Upper lobe of left lung (tissue), 6 donors: ENCODE measurements at regions not wholly inside any gene's neighbourhood (a gene's known extent, or its start where the extent isn't known, plus 50 kb on each side); places are given as distances from the start of the nearest gene placed in this dataset.

ENCODE experiments used
- ATAC-seq, 2 donors: fragments of 200-7000 bp; cut with Tn5 transposase; one replicate each; pipeline ENCODE4 v1.9.1; 2022; ENCODE audit warnings: mild to moderate bottlenecking in 2 of 2, moderate library complexity in 2 of 2; ENCODE audit not compliant: low FRiP score in 2 of 2
- DNase-seq, 2 donors: peaks; one replicate each; pipeline ENCODE4 v3.0.0-alpha.2; 2019 to 2020
- H3K27ac ChIP-seq, 4 donors: fragments of 200-600 bp; sonication (generic); one replicate each; pipeline ENCODE4 v1.5.1; 2016 to 2019
- H3K27me3 ChIP-seq, 4 donors: fragments of 200-600 bp; sonication (generic); one replicate each; pipeline ENCODE4 v1.5.1; 2017 to 2019
- H3K36me3 ChIP-seq, 4 donors: fragments of 200-600 bp; sonication (generic); one replicate each; pipeline ENCODE4 v1.5.1; 2016 to 2019
- H3K4me1 ChIP-seq, 4 donors: fragments of 200-600 bp; sonication (generic); one replicate each; pipeline ENCODE4 v1.5.1; 2018 to 2019
- H3K4me3 ChIP-seq, 4 donors: fragments of 200-600 bp; sonication (generic); one replicate each; pipeline ENCODE4 v1.5.1; 2017 to 2019; ENCODE audit warnings: mild to moderate bottlenecking in 2 of 4, moderate library complexity in 1 of 4
- H3K9me3 ChIP-seq, 4 donors: fragments of 200-600 bp; sonication (generic); one replicate each; pipeline ENCODE4 v1.5.1; 2018 to 2019
- CTCF ChIP-seq, 6 experiments: fragments of 450-650 bp in 4 of 6; fragments of 200-600 bp in 2 of 6; sonication (generic) in 2 of 6; IDR thresholded peaks; one replicate each; pipeline ENCODE4 v1.5.1; 2016 to 2019; ENCODE audit warnings: antibody characterized with exemption in 6 of 6
- EP300 ChIP-seq, 4 donors: sonication (generic); formaldehyde crosslinking; IDR thresholded peaks; one replicate each; pipeline ENCODE4 v1.5.1; 2017; ENCODE audit warnings: antibody characterized with exemption in 4 of 4, control low read depth in 2 of 4
- POLR2A ChIP-seq, 4 donors: fragments of 450-650 bp; IDR thresholded peaks; one replicate each; pipeline ENCODE4 v1.5.1; 2016 to 2017; ENCODE audit warnings: antibody characterized with exemption in 4 of 4, mild to moderate bottlenecking in 2 of 4
- POLR2AphosphoS5 ChIP-seq, 2 donors: sonication (generic); formaldehyde crosslinking; IDR thresholded peaks; one replicate each; pipeline ENCODE4 v1.5.1; 2017; ENCODE audit warnings: antibody characterized with exemption in 2 of 2
- WGBS, 2 donors: methylation state at CpG; one replicate each; pipeline ENCODE4 v1.1.5; 2017 to 2018; 5-methylcytosine and 5-hydroxymethylcytosine counted together
- donor health status: DM: no; HTN: no; CAD: no; lungs with moderate emphysema.
- donor health status: DM: no; HTN: yes; CAD: no; lungs with severe emphysema.

- H3K27me3 ChIP-seq, result no peaks in the 10 kb centered on the region
- peaks cover 0 to under 1% (median 0%) of the 10 kb centered on the region in 4 donors for H3K4me1 ChIP-seq
- TF ChIP-seq EP300 (IDR thresholded peaks at IDR 0.05) (no peak), CTCF (IDR thresholded peaks at IDR 0.05) (no peak), POLR2A (IDR thresholded peaks at IDR 0.05) (no peak), POLR2AphosphoS5 (IDR thresholded peaks at IDR 0.05) (no peak)
- H3K4me3 ChIP-seq, result no peak overlapping the region
- no peak for ATAC-seq
- no peak overlapping the region for H3K27ac ChIP-seq
- 63 to 68% methylated on average over 1 of the region's 1 CpG for WGBS, 2 donors
- H3K9me3 ChIP-seq, result no peaks in the 10 kb centered on the region
- DNase-seq, result no peak
- H3K36me3 ChIP-seq, result no peaks in the 10 kb centered on the region
These were observed 259.4 kb upstream of the CD180 start for GRCh38 chr5:67455970-67456369.

- no peaks in the 10 kb centered on the region for H3K27me3 ChIP-seq
- no peak for DNase-seq
- H3K4me3 ChIP-seq, result no peak overlapping the region
- no peak for ATAC-seq
- peaks cover 0 to 3% (median 0%) of the 10 kb centered on the region in 4 donors for H3K4me1 ChIP-seq
- no peaks in the 10 kb centered on the region for H3K9me3 ChIP-seq
- TF ChIP-seq POLR2AphosphoS5 (IDR thresholded peaks at IDR 0.05), result no peak
- no peak for TF ChIP-seq POLR2A (IDR thresholded peaks at IDR 0.05)
- no peak for TF ChIP-seq CTCF (IDR thresholded peaks at IDR 0.05)
- TF ChIP-seq EP300 (IDR thresholded peaks at IDR 0.05), result no peak
- 96 to 100% methylated on average over 1 of the region's 1 CpG for WGBS, 2 donors
- no peak overlapping the region for H3K27ac ChIP-seq
- no peaks in the 10 kb centered on the region for H3K36me3 ChIP-seq
These were observed 258.5 kb upstream of the CD180 start for GRCh38 chr5:67454957-67455561.

- Histone ChIP-seq H3K4me3 (no peak overlapping the region), H3K4me1 (peaks cover 0 to 3% (median 0%) of the 10 kb centered on the region in 4 donors), H3K9me3 (no peaks in the 10 kb centered on the region), H3K27ac (no peak overlapping the region), H3K27me3 (no peaks in the 10 kb centered on the region), H3K36me3 (no peaks in the 10 kb centered on the region)
- DNase-seq, result no peak
- no peak for ATAC-seq
- WGBS, 2 donors, result 78 to 80% methylated on average over 4 of the region's 4 CpGs
- TF ChIP-seq POLR2A (IDR thresholded peaks at IDR 0.05) (no peak), CTCF (IDR thresholded peaks at IDR 0.05) (no peak), POLR2AphosphoS5 (IDR thresholded peaks at IDR 0.05) (no peak), EP300 (IDR thresholded peaks at IDR 0.05) (no peak)
These were observed 256.7 kb upstream of the CD180 start for GRCh38 chr5:67453111-67453905.

- no peak for DNase-seq
- no peaks in the 10 kb centered on the region for H3K36me3 ChIP-seq
- no peaks in the 10 kb centered on the region for H3K9me3 ChIP-seq
- peaks cover 0 to 3% (median 0%) of the 10 kb centered on the region in 4 donors for H3K4me1 ChIP-seq
- no peak for ATAC-seq
- H3K27ac ChIP-seq, result no peak overlapping the region
- WGBS, 2 donors, result 69 to 74% methylated on average over 3 of the region's 3 CpGs
- H3K27me3 ChIP-seq, result no peaks in the 10 kb centered on the region
- H3K4me3 ChIP-seq, result no peak overlapping the region
- TF ChIP-seq CTCF (IDR thresholded peaks at IDR 0.05), result no peak
- no peak for TF ChIP-seq POLR2A (IDR thresholded peaks at IDR 0.05)
- TF ChIP-seq POLR2AphosphoS5 (IDR thresholded peaks at IDR 0.05), result no peak
- TF ChIP-seq EP300 (IDR thresholded peaks at IDR 0.05), result no peak
These were observed 255.2 kb upstream of the CD180 start for GRCh38 chr5:67451640-67452279.
